ENCODE measurements at regions not wholly inside any gene's neighbourhood (a gene's known extent, or its start where the extent isn't known, plus 50 kb on each side); places are given as distances from the start of the nearest gene placed in this dataset.
A peak's percentile ranks its signal among the peaks of the same experiment; 100 is the strongest.
"Not testable (repeated sequence)": the region's sequence is repeated elsewhere in the genome, so short reads cannot be mapped to it uniquely, and the experiment has no call there.

DNA sequence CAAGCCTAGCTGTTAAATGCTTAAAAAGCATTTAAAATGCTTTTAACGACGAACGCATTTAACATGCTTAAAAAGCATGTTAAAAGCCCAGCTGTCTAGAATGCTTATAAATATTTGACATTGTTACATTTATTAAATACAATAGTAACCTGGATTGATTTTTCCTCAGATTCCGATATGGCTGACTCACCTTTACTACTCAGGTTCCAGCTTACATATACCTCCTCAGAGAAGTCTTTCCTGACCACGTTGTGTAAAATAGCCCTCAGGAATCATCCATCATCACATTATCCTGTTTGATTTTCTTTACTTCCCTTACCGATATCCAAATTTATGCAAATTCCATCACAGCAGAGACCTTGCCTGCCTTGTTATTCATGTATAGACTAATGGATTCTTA is 51.4 kb downstream of the SLC41A2 start:
- DNase-seq (ENCODE audit: low read depth in 3 of 3, low spot score in 2 of 3), result no peak

DNA sequence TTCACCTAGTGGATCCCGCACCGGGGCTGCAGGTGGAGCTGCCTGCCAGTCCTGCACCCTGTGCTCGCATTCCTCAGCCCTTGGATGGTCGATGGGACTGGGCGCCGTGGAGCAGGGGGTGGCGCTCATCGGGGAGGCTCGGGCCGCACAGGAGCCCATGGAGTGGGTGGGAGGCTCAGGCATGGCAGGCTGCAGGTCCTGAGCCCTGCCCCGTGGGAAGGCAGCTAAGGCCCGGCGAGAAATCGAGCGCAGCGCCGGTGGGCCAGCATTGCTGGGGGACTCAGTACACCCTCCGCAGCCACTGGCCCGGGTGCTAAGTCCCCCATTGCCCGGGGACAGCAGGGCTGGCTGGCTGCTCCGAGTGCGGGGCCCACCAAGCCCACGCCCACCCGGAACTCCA is 52.6 kb downstream of the SLC41A2 start:
- DNase-seq (ENCODE audit: low read depth in 3 of 3, low spot score in 2 of 3), result not testable (repeated sequence)

- no peak for DNase-seq (ENCODE audit: low read depth in 3 of 3, low spot score in 2 of 3)
These were observed 54.3 kb downstream of the SLC41A2 start for GRCh38 chr12:104903648-104904423.

DNA sequence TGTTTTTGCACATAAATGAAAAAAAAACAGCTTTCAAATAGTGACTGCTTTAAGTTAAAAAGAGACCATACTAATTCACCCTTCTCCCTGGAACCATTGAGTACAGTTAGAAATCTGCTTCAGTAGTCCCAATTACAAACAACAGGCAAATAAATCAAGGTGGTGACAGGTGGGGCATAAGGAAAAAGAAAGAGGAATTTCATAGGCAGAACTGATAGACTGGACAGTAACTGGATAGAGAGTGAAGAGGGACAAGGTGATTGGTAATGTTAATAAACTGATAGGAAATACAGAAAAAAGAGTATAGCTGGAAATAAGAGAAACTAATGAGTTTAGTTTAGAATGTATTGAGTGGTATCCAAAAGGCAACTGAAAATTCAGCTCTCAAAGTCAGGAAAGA is 56.0 kb downstream of the SLC41A2 start:
- DNase-seq (ENCODE audit: low read depth in 3 of 3, low spot score in 2 of 3), result no peak

- no peak for DNase-seq (ENCODE audit: low read depth in 3 of 3, low spot score in 2 of 3)
These were observed 61.4 kb downstream of the SLC41A2 start for GRCh38 chr12:104896710-104897109.

DNA sequence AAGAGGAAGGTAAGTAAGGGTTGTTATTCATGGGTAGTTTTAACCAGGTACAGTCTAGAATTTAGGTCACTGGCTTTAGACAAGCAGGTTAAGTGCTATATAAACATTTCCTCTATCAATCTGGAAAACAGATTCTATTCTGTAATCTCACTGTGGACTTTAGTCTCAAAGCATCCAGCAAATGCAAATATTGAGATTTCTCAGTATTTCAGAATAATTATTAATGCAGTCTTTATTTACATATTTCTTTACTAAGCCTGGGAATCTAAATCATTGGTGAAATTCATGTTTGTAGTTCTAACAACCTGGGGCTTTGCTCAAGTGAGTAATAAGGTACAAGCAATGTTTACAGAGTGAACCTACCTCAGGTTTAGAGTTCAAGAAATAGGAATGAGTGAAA is 61.9 kb downstream of the SLC41A2 start:
- DNase-seq (ENCODE audit: low read depth in 3 of 3, low spot score in 2 of 3), result no peak

DNA sequence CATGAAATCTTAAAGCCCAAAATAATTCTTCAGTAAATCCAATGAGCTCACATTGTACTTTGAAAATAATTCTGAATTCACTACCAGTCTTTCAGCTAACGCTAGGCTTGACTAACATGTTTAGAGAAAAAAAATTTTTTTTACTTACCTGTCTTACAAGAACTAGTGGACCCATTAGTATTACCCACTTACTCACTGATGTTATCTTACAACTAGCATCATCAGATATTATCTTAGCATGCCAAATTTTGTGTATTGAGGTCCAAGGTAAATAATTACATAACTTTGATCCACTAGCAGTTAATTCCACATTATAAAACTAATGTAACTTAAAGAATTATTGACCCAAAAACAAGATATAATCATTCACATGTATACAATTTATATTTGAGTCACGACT is 62.7 kb downstream of the SLC41A2 start:
- no peak for DNase-seq (ENCODE audit: low read depth in 3 of 3, low spot score in 2 of 3)

DNA sequence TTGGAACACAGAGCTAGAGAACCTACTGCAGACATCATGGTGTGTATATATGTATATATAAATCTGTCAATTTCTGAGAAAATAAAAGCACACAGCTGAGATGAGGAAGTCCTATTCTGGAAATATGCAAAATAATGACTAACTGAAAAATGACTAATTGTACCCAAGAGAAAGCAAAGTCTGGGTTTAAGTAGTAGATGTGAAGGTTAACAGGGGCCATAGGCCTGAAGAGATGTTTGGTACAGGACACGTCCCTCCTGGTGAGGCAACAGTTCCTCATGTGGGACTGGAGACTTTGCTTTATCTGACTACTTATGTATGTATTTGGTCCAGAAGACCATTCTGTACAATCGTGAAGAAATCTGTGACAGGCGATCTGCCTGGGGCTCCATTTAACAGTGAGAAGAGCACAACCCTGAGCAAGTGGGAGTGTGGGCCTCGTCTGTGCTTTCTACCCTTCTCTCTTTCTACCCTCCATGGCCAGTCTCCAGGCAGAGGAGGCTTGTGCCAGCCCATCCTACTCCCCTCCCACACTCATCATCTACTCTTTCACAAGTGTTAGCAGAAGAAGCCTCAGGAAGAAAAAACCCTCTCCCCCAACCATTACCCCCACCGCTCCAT is 67.5 kb downstream of the SLC41A2 start:
- no peak for DNase-seq (ENCODE audit: low read depth in 3 of 3, low spot score in 2 of 3)

DNA sequence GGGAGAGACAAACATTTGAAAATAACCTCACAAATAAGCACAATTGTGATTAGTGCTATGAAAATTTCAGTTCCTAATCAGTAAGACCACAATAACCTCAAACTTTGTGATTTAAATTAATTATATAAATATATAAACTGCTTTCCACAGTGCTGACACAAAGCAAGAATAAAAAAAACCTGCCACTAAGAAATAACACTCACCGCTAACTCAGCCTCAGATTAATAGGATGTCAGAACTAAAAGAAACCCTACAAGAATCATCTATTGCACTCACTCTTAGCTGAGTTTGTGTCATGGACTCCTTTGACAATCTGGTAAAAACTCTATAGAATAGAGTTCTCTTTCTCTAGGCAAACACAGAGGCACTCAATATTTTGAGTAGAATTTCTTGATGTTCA is 68.4 kb downstream of the SLC41A2 start:
- DNase-seq (ENCODE audit: low read depth in 3 of 3, low spot score in 2 of 3), result no peak

DNA sequence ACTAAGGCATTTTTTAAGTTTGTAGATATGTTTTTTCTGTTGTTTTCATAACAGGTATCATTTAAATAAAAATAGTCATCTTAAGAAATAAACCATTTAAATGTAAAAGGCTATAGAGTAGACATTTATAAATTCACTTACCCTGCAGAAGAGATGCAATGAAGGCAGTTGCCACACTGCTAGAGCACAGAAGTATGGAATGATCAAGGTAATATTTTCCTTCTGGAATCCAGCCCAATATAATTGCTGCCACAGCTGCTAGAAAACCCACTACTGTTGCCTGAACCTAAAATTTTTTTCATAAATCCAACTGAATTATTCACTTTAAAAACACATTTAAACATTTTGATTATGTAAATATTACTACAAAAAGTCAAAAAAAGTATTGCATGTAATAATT is 69.2 kb downstream of the SLC41A2 start:
- no peak for DNase-seq (ENCODE audit: low read depth in 3 of 3, low spot score in 2 of 3)

- DNase-seq (ENCODE audit: low read depth in 3 of 3, low spot score in 2 of 3), result no peak
These were observed 69.6 kb downstream of the SLC41A2 start for GRCh38 chr12:104888481-104888880.

GRCh38 chr12:104887452-104887851 is 70.6 kb downstream of the SLC41A2 start:
- DNase-seq (ENCODE audit: low read depth in 3 of 3, low spot score in 2 of 3), result no peak

DNA sequence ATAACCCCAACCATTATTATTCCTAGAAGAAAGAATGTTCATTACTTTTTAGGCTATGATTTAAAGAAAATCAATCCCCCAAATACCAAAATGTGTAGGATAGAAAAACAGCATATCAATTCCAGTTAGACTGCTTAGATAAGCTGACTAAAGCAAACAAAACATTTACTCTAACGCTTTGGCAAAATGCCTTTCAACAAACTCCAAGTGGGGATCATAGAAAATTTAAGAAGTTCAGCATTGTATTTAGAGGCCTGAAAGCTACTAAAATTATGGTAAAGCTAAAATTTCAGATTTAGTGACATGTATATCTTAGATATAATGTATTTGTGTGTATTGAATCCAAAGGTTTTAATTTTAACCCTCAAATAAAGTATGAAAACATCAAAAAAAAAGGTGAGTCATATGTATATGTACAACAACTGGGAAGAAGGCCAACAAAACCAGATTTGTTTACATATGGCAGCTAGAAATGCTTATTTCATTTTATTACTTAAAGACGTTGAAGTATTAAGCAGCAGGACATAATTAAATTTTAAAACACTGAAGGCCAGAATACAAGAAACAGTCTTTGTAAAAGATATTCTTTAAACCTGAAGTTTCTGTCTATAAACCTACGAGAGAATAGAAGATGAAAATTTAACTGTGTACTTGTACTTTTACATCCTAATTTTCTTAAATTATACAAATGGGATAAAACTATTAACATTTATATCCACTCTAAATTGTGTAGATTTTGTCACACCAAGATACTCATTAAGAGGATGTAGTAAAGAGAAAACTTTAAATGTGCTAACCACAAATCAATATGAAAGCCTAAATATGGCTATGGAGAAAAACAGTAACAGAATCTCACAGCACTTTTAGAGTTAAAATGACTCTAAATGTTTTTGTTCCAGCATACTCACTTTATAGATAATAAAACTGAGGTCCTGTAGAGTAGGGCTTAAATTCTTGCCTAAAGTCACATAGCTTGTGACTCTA is 71.4 kb downstream of the SLC41A2 start:
- no peak for DNase-seq (ENCODE audit: low read depth in 3 of 3, low spot score in 2 of 3)

DNA sequence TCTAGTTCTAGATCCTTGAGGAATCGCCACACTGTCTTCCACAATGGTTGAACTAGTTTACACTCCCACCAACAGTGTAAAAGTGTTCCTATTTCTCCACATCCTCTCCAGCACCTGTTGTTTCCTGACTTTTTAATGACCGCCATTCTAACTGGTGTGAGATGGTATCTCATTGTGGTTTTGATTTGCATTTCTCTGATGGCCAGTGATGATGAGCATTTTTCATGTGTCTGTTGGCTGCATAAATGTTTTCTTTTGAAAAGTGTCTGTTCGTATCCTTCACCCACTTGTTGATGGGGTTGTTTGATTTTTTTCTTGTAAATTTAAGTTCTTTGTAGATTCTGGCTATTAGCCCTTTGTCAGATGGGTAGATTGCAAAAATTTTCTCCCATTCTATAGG is 79.2 kb downstream of the SLC41A2 start:
- not testable (repeated sequence) for DNase-seq (ENCODE audit: low read depth in 3 of 3, low spot score in 2 of 3)

DNA sequence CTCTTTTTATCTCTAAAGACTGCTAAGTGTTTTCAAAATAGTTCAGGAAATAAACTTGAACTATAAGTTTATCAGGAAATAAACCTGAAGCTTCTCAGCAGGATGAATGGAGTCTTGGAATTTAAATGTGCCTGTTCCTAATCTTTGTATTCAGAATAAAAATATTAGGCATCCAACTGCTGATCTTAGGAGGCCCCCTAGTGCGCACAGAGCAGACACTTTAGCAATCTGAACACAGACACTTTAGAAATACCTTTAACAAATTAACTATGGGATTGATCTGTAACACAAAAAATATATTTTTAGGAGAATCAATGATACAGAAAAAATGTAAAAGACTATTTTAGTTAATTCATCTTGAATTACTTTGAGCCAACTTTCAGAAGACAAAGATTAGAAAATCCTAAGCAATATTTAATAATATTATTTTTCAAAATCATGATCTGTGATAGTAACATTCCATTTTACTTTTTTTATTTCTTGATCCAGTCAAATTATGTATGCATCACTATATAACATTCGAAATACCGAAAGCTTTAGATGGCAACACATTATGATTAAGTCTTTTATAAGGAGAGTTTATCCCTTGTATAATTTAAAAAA is 80.9 kb downstream of the SLC41A2 start:
- DNase-seq (ENCODE audit: low read depth in 3 of 3, low spot score in 2 of 3), result peak in 2 of 3 donors; percentile 20 to 23

GRCh38 chr12:104873374-104873773 is 84.7 kb downstream of the SLC41A2 start:
- DNase-seq (ENCODE audit: low read depth in 3 of 3, low spot score in 2 of 3), result no peak

GRCh38 chr12:104870797-104871196 is 87.3 kb downstream of the SLC41A2 start:
- DNase-seq (ENCODE audit: low read depth in 3 of 3, low spot score in 2 of 3), result no peak

GRCh38 chr12:104866291-104866690 is 91.8 kb downstream of the SLC41A2 start:
- no peak for DNase-seq (ENCODE audit: low read depth in 3 of 3, low spot score in 2 of 3)

DNA sequence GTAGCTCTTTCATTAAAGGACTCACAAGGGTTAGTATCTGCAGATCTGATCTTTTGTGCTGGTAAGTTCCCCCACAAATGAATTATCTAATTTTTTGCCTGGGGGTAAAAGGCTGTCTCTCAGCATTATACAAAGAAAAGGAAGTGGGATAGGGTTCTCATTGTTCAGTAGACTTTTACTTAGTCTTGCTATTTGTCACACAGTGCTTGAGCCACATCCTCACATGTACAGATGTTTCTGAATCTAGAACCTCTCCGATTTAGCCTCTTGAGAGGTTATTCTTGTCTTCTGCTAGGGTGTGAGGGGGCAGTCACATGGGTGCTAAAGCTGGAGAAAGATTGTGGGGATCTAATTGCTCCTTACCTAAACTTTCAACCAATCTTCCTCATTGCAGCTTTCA is 93.0 kb downstream of the SLC41A2 start:
- no peak for DNase-seq (ENCODE audit: low read depth in 3 of 3, low spot score in 2 of 3)

DNA sequence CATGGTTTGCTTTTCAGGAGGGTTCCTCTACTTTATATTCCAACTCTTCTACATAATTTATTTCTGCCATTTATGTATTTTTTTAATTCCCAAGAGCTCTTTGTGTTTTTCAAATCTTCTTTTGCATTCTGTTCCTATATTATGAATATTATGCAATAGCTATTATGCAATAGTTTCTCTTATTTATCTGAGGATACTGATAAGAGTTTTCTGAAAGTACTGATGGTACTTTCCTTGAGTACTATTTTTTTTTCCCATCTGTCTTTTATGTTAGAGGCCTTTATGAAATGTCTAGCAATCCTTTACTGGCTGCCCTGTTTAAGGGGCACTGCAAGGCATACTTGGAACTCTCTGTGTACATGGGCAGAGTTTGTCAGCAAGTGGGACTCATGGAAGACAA is 93.4 kb downstream of the SLC41A2 start:
- DNase-seq (ENCODE audit: low read depth in 3 of 3, low spot score in 2 of 3), result no peak
